Head of caudate nucleus (tissue), 42 donors: ENCODE measurements at regions not wholly inside any gene's neighbourhood (a gene's known extent, or its start where the extent isn't known, plus 50 kb on each side); places are given as distances from the start of the nearest gene placed in this dataset.

Experiments used
- DNase-seq, 42 donors: peaks; one replicate each; pipeline versions ENCODE4 v3.0.0 to v3.0.0-alpha.2; 2020 to 2021; ENCODE audit warnings: mixed read lengths in 7 of 42
- intact Hi-C: fragments of 100-400 bp; cut with DNase I; formaldehyde crosslinking; loops from one replicate; pipeline ENCODE4 v1.15.0; 2022

DNA sequence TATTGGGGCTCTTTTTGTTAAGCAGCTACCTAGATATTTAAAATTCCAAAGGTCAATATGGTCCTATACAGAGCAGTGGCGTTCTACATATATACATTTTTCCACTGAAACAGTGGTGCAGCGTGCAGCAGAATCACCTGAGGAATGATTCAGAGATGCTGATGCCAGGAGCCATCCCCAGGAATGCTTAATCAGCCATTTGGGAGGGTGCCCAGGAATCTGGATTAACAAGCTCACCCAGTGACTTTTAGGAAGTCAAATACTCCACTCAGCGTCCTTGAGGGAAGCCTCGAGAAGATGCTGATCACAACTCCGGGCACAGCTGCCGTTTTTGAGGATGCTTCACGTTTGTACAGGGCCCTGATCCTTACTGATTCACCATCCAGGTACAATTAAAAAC is 82.6 kb upstream of the ARHGEF3 start:
- intact Hi-C loops: no loop called here
- no peak for DNase-seq

DNA sequence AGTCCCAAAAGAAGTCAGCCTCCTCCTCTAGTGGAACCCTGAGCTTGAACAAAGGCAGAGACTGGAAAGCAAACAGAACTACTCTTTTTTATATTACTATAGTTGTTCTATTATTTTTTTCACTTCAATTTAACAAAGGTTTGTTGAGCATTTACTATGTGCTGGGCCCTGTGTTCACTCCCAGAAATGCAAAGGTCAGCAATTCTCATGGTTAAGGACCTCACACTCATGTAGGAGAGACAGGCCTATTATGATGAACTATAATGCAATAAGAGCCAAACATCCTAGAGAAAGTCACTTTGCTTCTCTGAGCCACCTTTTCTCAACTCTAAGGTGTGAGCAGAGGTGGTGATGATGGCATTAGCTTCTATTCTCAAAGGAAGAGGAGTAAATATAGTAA is 82.1 kb upstream of the ARHGEF3 start:
- no peak for DNase-seq
- intact Hi-C loops: no loop called here

DNA sequence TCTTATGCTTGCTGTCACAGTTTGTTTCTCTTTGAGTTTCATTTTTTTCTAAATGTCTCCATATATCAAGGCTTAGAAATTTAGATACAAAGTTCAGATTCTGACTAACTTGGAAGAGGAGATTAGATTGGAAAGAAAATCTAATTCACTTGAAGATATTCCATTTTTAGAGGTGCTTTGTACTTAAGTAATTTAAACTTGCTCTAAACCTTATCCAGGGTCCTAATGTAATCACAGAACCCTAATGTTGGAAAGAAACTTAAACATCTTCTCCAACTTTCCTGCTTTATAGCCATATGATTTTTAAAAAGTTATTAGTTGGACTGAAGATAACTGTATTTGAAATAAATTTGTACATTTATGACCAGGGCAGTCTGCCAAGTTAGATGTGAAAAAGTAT is 81.1 kb upstream of the ARHGEF3 start:
- intact Hi-C loops: no loop called here
- no peak for DNase-seq

DNA sequence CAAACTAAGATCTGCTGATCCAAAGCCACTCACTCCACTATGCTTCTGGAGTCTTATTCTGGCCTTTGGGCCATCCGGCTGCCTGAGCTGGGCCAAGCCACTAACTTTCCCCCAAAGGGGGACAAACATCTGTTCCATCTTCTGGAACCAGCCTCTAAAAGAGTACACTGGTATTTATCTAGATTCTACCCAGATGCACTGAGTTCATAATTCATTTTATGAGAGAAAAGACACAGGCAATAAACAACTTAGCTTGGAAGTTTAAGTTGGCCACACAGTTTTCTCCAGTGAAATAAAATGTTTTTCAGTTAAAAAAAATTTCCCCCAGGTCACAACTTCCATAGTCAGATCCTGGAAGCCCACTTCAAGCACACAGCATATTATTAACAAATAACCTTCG is 80.1 kb upstream of the ARHGEF3 start:
- intact Hi-C loops: no loop called here
- DNase-seq: no peak

DNA sequence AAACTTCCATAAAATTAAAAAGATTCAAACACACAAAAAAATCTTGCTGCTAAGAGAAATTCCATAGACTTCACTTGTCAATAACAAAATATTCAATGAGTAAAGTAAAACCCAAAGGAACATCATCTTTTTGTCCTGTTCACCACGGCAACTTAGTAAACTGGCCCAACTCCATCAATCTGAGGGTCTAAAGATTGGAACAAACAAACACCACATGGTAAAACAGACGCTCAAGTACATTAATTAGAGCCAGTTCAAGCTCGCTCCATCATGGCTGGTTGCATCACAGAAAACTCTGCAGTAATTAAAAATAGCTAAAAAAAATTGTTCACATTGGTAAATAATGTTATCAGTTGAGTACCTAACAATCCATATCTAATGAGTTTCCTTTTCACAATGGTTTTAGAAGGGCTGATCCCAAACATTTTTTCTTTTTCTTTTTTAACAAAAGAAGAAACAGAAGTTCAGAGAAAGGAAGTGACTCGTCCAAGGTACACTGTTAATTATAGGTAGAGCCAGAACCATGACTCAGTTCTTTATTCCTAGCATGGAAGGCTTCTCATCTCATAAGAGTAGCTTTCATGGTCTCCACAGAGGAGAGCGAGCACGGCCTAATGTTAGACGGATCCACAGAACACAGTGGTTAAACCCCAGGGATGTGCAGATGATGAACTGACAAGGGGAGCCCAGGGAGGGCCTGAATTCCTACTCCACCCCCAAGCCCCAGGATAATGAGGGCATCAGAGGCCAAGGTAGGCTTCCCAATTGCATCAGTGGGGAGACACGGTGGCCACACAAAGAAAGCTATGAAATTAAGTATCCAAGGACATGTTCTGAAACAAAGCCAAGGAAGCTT is 79.2 kb upstream of the ARHGEF3 start:
- intact Hi-C loops: no loop called here
- DNase-seq: no peak

DNA sequence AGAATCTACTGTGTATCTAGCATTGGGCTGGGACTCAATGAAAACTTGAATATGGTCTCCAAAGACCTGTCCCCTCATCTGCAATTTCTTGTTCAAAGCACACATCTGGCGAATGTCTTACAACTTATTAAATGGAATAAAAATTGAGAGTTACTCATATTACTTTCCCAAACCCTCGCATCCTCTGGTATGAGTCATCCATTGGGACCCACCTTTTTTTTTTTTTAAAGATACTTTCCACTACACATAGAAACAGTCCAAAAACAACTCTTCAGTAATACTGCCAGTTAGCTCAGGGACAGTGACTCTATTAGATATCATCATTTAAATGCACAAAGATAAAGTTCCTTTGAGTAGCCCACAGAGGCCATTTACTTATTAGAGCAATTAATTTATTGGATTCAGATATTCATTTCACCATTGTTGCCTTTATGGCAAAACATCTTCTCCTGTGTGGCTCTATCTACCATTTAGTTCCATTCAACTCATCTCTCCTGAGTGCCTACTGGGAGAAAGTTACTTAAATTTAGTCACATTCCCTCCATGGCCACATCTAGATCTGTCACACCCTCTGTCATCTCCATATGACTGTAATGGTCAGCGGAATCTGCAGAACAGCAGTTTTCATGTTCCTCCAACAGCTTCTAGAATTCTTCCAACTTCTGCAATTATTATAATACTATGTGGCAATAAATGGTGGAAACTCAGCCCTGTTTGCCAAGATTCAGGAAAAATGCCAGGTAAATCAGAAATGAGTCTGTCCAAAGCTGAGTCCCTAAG is 77.9 kb upstream of the ARHGEF3 start:
- intact Hi-C loops: no loop called here

DNA sequence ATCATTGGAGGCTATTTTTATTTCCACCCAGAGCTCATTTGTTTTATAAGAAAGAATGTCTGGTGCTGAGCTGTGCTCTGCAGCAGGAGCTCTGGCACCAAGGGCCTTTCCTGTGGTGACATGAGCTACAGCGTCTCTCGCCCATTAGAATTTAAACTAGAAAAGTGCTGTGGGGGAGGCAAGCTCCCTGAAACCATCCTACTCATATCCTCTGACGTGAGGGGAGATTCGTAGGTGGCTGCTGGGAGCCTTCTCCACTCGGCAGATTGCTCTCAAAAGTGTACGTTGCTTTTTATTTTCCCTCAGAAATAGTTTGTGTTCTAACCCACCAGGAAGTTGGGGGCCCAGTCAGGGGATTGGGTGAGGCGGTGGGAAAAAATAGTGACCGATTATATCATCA is 76.3 kb upstream of the ARHGEF3 start:
- DNase-seq: peak in 40 of 42 donors; percentile 17 to 88 (median 54)
- intact Hi-C loops: no loop called here

More for the DNA sequence above, 77.9 kb upstream of the ARHGEF3 start:
- DNase-seq: no peak

DNA sequence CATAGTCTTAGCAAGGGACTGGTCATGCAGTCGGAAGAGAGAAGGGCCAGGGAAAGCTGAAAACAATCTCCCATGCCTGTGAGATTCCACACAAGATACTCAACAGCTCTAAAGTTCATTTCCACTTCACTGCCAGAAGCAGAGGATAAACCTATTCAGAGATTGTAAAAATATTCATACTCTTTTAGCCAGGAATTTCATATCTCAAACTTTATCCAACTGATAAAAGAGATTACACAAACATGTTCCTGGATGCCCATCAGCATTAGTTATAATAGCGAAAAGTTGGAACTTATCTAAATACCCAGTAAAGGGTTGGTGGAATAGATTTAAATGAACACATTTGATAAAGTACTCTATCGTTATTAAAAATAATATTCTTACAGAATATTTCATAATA is 75.2 kb upstream of the ARHGEF3 start:
- intact Hi-C loops: no loop called here
- no peak for DNase-seq

DNA sequence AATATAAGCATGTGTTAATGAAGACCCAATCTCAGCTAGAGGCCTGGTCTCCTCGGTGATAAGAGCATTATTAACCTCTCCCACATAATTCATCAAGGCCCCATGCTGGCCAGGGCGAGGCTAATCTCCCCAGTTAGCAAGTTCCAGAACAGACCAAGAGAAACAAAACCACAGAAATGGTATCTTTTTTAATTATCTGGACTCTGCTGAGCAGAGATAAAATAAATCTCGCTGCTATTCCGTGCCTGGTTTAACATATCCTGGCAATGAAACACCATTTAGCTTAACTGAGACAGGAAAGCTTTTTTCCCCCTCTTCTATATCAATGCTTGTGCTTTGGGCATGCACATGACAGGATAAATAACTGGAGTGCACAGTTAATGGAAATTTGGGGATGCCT is 72.5 kb upstream of the ARHGEF3 start:
- no peak for DNase-seq
- intact Hi-C loops: no loop called here

DNA sequence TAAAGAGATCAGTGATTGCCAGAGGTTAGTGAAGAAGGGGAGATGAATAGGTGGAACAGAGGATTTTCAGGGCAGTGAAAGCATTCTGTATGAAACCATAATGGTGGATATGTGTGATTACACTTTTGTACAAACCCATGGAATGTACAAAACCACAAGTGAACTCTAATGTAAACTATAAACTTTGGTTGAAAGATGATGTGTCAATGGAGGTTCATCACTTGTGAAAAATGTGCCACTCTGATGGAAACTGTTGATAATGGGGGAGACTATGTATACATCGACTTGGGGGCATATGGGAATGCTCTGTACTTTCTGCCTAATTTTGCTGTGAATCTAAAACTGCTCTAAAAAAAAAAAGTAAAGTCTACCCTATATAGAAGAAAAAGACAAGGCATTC is 68.7 kb upstream of the ARHGEF3 start:
- intact Hi-C loops: no loop called here
- no peak for DNase-seq

DNA sequence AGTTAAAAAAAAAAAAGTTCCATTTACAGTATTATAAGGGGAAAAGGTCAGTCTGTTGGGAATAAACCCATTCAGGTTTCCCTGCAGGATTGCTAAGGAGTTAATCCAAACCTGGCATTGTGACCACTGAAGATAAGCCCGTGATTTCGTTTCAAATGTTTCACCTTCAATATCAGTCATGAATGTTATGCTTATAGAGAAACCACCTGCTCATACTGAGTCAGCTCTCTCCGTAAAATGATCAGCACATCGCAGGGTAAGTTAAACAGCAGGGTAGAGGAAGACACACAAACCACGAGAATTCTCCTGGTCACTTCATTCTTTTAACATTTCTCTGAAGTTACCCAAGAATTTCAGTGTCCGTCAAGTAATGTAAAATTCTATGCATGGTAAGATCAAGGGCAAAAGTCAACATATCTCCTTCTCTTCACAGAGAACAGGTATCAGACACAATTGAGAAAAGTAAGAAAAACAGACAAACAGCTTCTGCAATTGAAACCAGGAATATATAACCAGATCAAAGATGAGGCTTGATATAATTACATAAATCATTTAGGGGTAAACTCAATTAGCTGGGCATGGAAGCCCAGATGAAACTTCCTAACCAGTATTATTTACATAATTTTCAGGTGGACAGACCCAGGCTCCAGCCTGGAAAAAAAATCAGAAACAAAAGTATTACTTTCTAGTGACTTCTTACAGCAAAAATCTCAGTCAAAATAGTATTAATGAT is 67.6 kb upstream of the ARHGEF3 start:
- DNase-seq: no peak
- intact Hi-C loops: no loop called here

DNA sequence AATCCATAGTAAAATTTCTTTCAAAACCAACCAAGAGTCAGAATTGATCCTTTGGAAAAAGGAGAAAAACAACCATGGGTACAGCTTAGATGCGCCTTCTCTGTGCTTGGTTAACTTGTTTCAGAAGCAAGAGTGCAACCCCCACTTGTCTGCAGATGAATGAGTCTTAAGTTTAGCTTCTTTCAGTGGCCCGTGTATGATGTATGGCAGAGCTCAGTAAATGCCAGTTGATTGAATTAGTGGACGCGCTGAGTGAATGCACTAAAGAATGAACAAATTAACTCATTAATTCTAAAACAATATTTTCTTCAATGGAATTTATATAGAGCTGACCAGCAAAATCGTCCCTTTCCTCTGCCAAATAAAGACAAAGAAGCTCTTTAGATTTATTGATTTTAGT is 67.0 kb upstream of the ARHGEF3 start:
- intact Hi-C loops: no loop called here
- DNase-seq: no peak

DNA sequence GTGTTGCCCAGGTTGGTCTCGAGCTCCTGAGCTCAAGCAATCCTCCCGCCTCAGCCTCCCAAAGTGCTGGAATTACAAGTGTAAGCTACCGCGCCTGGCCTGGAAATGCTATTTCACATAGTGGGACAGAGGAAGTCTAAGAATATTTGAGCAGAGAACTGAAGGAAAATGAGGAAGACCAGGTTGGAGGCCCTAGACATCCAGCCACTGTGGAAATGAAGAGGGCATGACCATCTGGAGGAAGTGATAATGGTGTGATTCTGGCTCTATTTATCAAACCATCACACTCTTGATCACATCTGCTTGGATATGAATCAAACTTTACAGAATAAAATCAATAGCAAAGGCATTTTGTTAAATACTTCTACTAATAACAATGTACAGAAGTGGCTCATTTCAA is 65.9 kb upstream of the ARHGEF3 start:
- no peak for DNase-seq
- intact Hi-C loops: no loop called here

DNA sequence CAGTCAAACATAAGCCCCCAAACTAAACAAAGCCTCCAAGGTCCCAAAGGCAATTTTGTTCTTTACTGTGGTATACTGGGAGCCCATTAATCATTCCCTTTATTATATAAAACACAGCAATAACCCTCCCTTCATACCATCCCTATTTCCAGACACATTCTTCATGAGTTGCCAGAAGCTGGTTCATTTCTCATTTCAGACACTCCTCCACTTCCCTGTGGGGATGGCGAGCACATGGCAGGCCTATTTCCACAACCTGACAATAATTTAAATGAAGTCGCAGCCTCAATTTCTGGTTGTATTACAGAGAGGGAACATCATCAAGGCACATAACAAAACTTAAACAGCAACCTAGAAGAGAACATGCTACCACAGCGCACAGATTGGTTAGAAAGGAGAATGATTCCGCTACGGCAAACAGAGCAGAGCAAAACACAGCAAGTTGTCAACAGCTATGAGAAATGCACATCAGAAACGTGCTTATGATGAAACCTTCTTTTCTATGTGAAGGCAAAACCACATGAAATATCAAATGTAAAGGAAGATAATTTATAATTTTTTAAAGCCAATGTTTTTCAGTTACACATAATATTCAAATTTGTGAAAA is 63.3 kb upstream of the ARHGEF3 start:
- DNase-seq: no peak
- intact Hi-C loops: no loop called here

DNA sequence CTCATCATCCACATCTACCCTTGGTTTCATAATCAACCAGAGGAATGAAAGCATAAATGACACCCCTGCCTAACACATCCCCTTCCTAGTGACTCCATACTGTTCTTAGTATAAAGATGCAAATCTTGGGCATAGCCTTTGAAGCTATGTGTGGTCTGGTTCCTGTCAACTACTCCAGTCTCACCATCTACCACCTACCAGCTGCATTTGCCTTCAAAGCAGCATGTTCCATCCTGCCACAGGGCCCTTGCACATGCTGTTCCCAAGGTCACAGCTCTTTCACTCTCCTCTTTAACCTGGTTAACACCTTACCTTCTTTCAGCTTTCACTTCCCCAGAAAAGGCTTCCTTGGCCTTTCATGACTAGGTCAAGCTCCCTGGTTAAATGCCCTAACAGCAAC is 62.3 kb upstream of the ARHGEF3 start:
- intact Hi-C loops: no loop called here
- DNase-seq: peak in 1 of 42 donors; percentile 10

DNA sequence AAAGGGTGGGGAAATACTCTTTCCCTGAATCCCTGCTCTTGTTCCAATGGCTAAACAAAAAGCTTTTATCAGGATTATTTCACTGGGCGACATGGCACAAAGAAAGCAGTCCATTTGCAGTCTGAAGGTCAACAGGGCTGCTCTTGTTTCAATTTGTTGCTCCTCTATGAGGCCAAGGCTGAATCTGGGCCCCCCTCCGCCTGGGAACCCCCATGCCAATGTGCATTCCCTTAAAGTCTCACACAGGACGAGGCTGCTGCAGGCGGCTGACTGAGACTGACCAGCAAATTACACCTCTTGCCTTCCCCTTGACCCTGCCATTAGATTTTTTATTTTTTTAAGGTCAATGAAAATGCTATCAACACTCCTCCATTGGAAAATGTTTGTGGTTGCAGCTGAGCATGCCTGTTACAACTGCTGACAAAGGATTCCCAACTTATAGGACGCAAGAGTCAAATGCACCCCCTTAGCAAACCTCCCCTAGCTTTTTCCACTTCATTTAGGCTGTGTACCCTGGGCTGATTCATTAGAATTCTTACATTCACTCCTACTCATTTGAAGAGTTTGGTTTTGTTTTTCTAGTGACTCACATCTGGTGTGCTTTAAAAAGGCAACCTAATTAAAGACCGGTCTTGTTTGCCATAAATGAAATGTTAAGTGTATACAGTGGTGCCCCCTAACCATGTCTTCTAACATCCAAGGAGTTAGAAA is 60.8 kb upstream of the ARHGEF3 start:
- intact Hi-C loops: no loop called here
- DNase-seq: peak; percentile 15 to 80 (median 56)

DNA sequence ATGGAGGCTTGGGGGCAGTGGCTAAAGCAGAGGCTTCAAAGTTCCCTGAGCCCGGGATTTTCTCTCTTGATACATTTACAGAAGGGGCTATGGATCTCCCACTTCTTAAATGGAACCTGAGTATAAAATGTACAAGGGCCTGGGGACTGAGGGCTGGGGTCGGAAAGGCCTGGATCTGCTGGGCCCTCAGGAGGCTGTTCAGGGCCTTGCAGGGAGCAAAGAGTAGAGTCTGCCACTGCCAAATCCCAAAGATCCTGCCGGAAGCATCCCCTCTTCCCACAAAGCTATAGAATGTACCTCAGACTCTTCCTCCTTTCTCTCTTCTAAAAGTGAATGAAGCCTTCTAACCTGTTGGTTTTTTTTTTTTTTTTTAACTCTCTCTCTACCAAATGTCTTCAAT is 59.8 kb upstream of the ARHGEF3 start:
- intact Hi-C loops: no loop called here
- DNase-seq: peak in 1 of 42 donors; percentile 13

DNA sequence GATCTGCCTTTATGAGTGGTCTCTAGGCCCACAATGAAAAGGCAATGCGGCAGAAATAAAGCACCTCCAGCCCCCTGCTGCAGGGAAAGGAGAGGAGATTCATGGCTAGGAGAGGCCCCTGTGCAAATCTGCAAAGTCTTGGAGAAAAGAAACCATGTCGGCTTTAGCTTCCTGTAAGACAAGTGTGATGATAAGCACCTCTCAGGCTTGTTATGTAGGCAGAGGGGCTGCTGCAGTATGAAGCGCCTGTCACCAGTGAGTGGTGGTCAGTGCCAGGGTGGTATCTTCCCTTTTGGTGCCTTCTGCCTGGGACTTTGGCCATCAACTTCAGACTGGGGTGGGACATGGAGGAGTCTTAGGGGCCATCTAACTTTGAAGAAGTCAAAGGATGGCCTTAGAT is 59.2 kb upstream of the ARHGEF3 start:
- peak in 1 of 42 donors; percentile 10 for DNase-seq
- intact Hi-C loops: no loop called here

DNA sequence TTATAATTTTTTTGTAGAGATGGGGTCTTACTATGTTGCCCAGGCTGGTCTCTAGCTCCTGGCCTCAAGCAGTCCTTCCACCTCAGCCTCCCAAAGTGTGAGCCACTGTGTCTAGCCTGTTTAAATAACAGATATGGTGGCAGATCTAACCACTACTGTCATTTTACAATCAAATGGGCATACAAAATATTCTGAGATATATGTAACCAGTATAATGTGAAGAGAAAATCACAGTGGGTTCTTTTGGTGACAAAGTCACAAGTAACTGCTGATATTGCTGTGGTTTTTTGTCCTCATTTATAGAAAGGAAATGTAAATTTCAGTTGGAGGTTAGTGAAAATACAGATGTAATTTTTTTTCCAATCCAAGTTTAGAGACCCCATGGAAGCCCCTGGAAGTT is 58.6 kb upstream of the ARHGEF3 start:
- intact Hi-C loops: no loop called here

More for the DNA sequence above, 58.6 kb upstream of the ARHGEF3 start:
- DNase-seq: no peak
